ENCODE measurements at regions not wholly inside any gene's neighbourhood (a gene's known extent, or its start where the extent isn't known, plus 50 kb on each side); places are given as distances from the start of the nearest gene placed in this dataset.

- H3K27me3 Mint-ChIP-seq: peaks cover 6 to 37% of the 10 kb centered on the region in 2 donors
- DNase-seq (no peak), ATAC-seq (replicated peaks) (no peak)
- no peak overlapping the region for H3K4me3 Mint-ChIP-seq
- no peaks in the 10 kb centered on the region for H3K4me1 Mint-ChIP-seq (ENCODE audit: low read depth in 2 of 2)
- H3K36me3 Mint-ChIP-seq (ENCODE audit: insufficient read depth): no peaks in the 10 kb centered on the region
- no peak overlapping the region for H3K27ac Mint-ChIP-seq
- peaks cover 4 to 6% of the 10 kb centered on the region in 2 donors for H3K9me3 Mint-ChIP-seq
Measured at GRCh38 chr7:67407392-67408071, 410.9 kb downstream of the TYW1 start.

- ATAC-seq (replicated peaks) (no peak), DNase-seq (no peak)
- H3K27ac Mint-ChIP-seq: no peak overlapping the region
- no peaks in the 10 kb centered on the region for H3K4me1 Mint-ChIP-seq (ENCODE audit: low read depth in 2 of 2)
- peaks cover 12 to 35% of the 10 kb centered on the region in 2 donors for H3K27me3 Mint-ChIP-seq
- H3K36me3 Mint-ChIP-seq (ENCODE audit: insufficient read depth): no peaks in the 10 kb centered on the region
- peaks cover 4 to 6% of the 10 kb centered on the region in 2 donors for H3K9me3 Mint-ChIP-seq
- H3K4me3 Mint-ChIP-seq: no peak overlapping the region
Measured at GRCh38 chr7:67408109-67408508, 411.5 kb downstream of the TYW1 start.

- peaks cover 2 to 6% of the 10 kb centered on the region in 2 donors for H3K9me3 Mint-ChIP-seq
- peaks cover 15 to 25% of the 10 kb centered on the region in 2 donors for H3K27me3 Mint-ChIP-seq
- no peak overlapping the region for H3K27ac Mint-ChIP-seq
- DNase-seq (no peak), ATAC-seq (replicated peaks) (no peak)
- no peaks in the 10 kb centered on the region for H3K4me1 Mint-ChIP-seq (ENCODE audit: low read depth in 2 of 2)
- no peaks in the 10 kb centered on the region for H3K36me3 Mint-ChIP-seq (ENCODE audit: insufficient read depth)
- H3K4me3 Mint-ChIP-seq: no peak overlapping the region
Measured at GRCh38 chr7:67413670-67414069, 417.0 kb downstream of the TYW1 start.

- ATAC-seq (replicated peaks) (no peak), DNase-seq (no peak)
- peaks cover 2 to 6% of the 10 kb centered on the region in 2 donors for H3K9me3 Mint-ChIP-seq
- no peaks in the 10 kb centered on the region for H3K36me3 Mint-ChIP-seq (ENCODE audit: insufficient read depth)
- peaks cover 15 to 25% of the 10 kb centered on the region in 2 donors for H3K27me3 Mint-ChIP-seq
- H3K27ac Mint-ChIP-seq: no peak overlapping the region
- no peak overlapping the region for H3K4me3 Mint-ChIP-seq
- H3K4me1 Mint-ChIP-seq (ENCODE audit: low read depth in 2 of 2): no peaks in the 10 kb centered on the region
Measured at GRCh38 chr7:67414858-67415257, 418.2 kb downstream of the TYW1 start.

GRCh38 chr7:67422601-67423000, 426.0 kb downstream of the TYW1 start:
- Mint-ChIP-seq H3K4me3 (no peak overlapping the region), H3K9me3 (no peaks in the 10 kb centered on the region), H3K27me3 (no peaks in the 10 kb centered on the region), H3K4me1 (ENCODE audit: low read depth in 2 of 2) (no peaks in the 10 kb centered on the region), H3K36me3 (ENCODE audit: insufficient read depth) (no peaks in the 10 kb centered on the region), H3K27ac (no peak overlapping the region)
- DNase-seq (no peak), ATAC-seq (replicated peaks) (no peak)

- Mint-ChIP-seq H3K27ac (no peak overlapping the region), H3K4me1 (ENCODE audit: low read depth in 2 of 2) (no peaks in the 10 kb centered on the region), H3K36me3 (ENCODE audit: insufficient read depth) (no peaks in the 10 kb centered on the region), H3K9me3 (no peaks in the 10 kb centered on the region), H3K27me3 (no peaks in the 10 kb centered on the region), H3K4me3 (no peak overlapping the region)
- DNase-seq (no peak), ATAC-seq (replicated peaks) (no peak)
Measured at GRCh38 chr7:67423065-67423464, 426.4 kb downstream of the TYW1 start.

GRCh38 chr7:67426654-67427053, 430.0 kb downstream of the TYW1 start:
- no peaks in the 10 kb centered on the region for H3K4me1 Mint-ChIP-seq (ENCODE audit: low read depth in 2 of 2)
- H3K4me3 Mint-ChIP-seq: no peak overlapping the region
- DNase-seq (no peak), ATAC-seq (replicated peaks) (no peak)
- peaks cover 0 to 9% of the 10 kb centered on the region in 2 donors for H3K27me3 Mint-ChIP-seq
- H3K27ac Mint-ChIP-seq: no peak overlapping the region
- no peaks in the 10 kb centered on the region for H3K36me3 Mint-ChIP-seq (ENCODE audit: insufficient read depth)
- H3K9me3 Mint-ChIP-seq: no peaks in the 10 kb centered on the region

- Mint-ChIP-seq H3K36me3 (ENCODE audit: insufficient read depth) (no peaks in the 10 kb centered on the region), H3K27me3 (peaks cover 0 to 9% of the 10 kb centered on the region in 2 donors), H3K4me3 (no peak overlapping the region), H3K9me3 (peaks cover 5 to 7% of the 10 kb centered on the region in 2 donors), H3K4me1 (ENCODE audit: low read depth in 2 of 2) (no peaks in the 10 kb centered on the region), H3K27ac (no peak overlapping the region)
- ATAC-seq (replicated peaks): no peak
- DNase-seq: no peak
Measured at GRCh38 chr7:67429735-67430134, 433.1 kb downstream of the TYW1 start.

- Mint-ChIP-seq H3K36me3 (ENCODE audit: insufficient read depth) (no peaks in the 10 kb centered on the region), H3K27me3 (peaks cover 0 to 9% of the 10 kb centered on the region in 2 donors), H3K4me3 (no peak overlapping the region)
Measured at GRCh38 chr7:67432536-67433234, 436.1 kb downstream of the TYW1 start.

GRCh38 chr7:67435894-67436535, 439.4 kb downstream of the TYW1 start:
- H3K36me3 Mint-ChIP-seq (ENCODE audit: insufficient read depth): no peaks in the 10 kb centered on the region
- peaks cover 0 to 6% of the 10 kb centered on the region in 2 donors for H3K27me3 Mint-ChIP-seq
- no peak for DNase-seq
- H3K4me1 Mint-ChIP-seq (ENCODE audit: low read depth in 2 of 2): no peaks in the 10 kb centered on the region
- no peak overlapping the region for H3K4me3 Mint-ChIP-seq
- H3K27ac Mint-ChIP-seq: no peak overlapping the region
- ATAC-seq (replicated peaks): no peak
- peaks cover 5 to 7% of the 10 kb centered on the region in 2 donors for H3K9me3 Mint-ChIP-seq

More at GRCh38 chr7:67432536-67433234, 436.1 kb downstream of the TYW1 start:
- ATAC-seq (replicated peaks): no peak
- no peak for DNase-seq
- Mint-ChIP-seq H3K9me3 (peaks cover 5 to 7% of the 10 kb centered on the region in 2 donors), H3K27ac (no peak overlapping the region), H3K4me1 (ENCODE audit: low read depth in 2 of 2) (no peaks in the 10 kb centered on the region)

- Mint-ChIP-seq H3K4me1 (ENCODE audit: low read depth in 2 of 2) (no peaks in the 10 kb centered on the region), H3K36me3 (ENCODE audit: insufficient read depth) (peaks cover under 1% of the 10 kb centered on the region), H3K27ac (no peak overlapping the region), H3K27me3 (peaks cover 0 to 6% of the 10 kb centered on the region in 2 donors), H3K9me3 (peaks cover 4 to 5% of the 10 kb centered on the region in 2 donors), H3K4me3 (no peak overlapping the region)
- no peak for ATAC-seq (replicated peaks)
- DNase-seq: no peak
Measured at GRCh38 chr7:67438198-67438882, 441.7 kb downstream of the TYW1 start.

GRCh38 chr7:67438913-67439505, 442.4 kb downstream of the TYW1 start:
- DNase-seq (no peak), ATAC-seq (replicated peaks) (no peak)
- Mint-ChIP-seq H3K27ac (no peak overlapping the region), H3K27me3 (peaks cover 0 to 6% of the 10 kb centered on the region in 2 donors), H3K4me1 (ENCODE audit: low read depth in 2 of 2) (no peaks in the 10 kb centered on the region), H3K4me3 (no peak overlapping the region), H3K9me3 (no peaks in the 10 kb centered on the region), H3K36me3 (ENCODE audit: insufficient read depth) (peaks cover 3% of the 10 kb centered on the region)

GRCh38 chr7:67440321-67440720, 443.7 kb downstream of the TYW1 start:
- Mint-ChIP-seq H3K4me3 (no peak overlapping the region), H3K36me3 (ENCODE audit: insufficient read depth) (peaks cover 3% of the 10 kb centered on the region), H3K9me3 (no peaks in the 10 kb centered on the region), H3K27ac (no peak overlapping the region), H3K4me1 (ENCODE audit: low read depth in 2 of 2) (no peaks in the 10 kb centered on the region), H3K27me3 (peaks cover 3 to 6% of the 10 kb centered on the region in 2 donors)
- ATAC-seq (replicated peaks) (no peak), DNase-seq (no peak)

Measured in effector memory CD8-positive, alpha-beta T cell (primary cell).